ENCODE measurements at regions not wholly inside any gene's neighbourhood (a gene's known extent, or its start where the extent isn't known, plus 50 kb on each side); places are given as distances from the start of the nearest gene placed in this dataset.

DNA sequence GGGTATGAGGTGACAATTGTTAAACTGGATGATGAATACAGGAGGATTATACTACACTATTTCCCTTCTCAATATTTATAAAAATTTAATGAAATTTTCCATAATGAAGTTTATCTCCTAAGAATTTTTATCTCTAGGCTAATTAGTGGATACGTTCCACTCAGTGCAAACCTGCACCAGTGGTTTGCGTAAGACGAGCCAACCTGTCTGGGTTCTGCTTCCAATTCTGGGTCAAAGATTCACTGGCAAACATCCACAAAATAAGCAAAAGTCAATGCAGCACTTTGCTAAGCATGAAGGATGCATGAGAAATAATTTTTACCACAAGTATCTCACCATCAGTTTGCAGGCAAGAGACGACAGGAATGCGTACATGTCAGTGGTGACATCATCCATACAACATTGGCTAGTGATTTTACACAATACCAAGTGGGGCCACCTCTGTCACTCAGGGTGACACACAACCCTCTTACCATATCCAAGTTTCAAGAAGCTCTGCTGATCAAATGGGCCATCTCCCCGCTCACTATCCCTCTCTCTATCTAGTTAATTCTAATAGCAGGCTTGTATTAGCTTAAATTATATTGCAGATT lies 51.7 kb downstream of the FAM50B start:
- TF ChIP-seq, protein P1, sequence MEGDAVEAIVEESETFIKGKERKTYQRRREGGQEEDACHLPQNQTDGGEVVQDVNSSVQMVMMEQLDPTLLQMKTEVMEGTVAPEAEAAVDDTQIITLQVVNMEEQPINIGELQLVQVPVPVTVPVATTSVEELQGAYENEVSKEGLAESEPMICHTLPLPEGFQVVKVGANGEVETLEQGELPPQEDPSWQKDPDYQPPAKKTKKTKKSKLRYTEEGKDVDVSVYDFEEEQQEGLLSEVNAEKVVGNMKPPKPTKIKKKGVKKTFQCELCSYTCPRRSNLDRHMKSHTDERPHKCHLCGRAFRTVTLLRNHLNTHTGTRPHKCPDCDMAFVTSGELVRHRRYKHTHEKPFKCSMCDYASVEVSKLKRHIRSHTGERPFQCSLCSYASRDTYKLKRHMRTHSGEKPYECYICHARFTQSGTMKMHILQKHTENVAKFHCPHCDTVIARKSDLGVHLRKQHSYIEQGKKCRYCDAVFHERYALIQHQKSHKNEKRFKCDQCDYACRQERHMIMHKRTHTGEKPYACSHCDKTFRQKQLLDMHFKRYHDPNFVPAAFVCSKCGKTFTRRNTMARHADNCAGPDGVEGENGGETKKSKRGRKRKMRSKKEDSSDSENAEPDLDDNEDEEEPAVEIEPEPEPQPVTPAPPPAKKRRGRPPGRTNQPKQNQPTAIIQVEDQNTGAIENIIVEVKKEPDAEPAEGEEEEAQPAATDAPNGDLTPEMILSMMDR (IDR thresholded peaks at IDR 0.05; ENCODE audit: insufficient read depth, missing control alignments) = no peak
- FAIRE-seq (no peak), DNase-seq (ENCODE audit: insufficient read length, low spot score) (no peak)

DNA sequence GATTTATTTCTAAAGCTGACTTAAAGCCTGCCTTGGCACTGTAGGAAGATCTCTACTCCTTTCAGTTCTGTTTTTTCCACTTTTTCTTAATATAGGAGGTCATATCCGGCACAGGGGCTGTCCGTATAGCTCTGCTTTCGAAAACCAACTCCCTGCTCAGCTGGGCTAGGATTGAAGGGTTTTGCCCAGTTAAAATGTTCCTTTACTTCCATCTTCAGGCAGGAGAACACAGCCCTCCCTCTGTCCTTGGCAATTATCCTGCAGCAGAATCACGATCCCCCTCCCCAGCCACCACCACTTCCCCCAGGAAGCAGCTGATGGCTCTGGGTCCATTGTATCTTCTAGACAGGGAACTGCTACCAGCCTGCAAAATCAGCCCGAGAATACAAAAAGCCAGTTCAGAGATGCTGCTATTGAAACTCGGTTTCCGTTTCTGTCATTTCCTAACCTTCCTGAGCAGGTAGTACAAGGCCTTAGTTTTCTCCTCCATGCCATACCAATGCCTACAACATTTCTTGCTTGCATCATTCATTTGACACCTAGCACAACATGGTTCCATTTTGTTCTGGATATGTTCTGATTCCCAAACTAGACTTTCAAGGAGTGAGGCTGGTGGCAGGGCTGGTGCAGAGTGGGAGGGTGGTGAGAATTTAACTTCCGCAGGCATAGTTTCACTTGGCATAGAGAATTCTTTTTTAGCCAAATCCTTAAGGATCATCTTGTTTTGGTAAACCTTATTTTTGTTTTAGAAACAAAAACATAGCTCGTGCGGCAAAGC lies 53.9 kb downstream of the FAM50B start:
- FAIRE-seq (no peak), DNase-seq (ENCODE audit: insufficient read length, low spot score) (no peak)
- TF ChIP-seq, protein P1 (IDR thresholded peaks at IDR 0.05; ENCODE audit: insufficient read depth, missing control alignments) = no peak

DNA sequence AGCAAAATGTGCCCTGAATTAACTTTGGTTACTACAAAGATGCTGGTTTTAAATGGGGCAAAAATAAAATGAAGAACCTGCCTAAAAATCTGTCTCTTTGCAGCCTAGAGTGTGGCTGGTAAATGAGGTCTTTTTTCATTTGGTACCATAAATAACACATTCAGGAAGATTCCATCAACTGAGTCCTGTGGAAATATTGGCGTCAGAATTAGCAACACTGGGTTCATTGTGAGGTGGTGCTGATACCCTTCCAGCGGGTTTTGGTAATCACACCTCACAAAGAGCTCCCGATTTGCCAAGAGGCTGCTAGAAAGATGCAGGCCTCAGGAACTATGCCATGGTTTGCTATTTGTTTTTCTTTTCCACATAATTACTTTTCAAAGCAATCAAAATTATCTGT lies 55.3 kb downstream of the FAM50B start:
- no peak for FAIRE-seq
- TF ChIP-seq, protein P1 (IDR thresholded peaks at IDR 0.05; ENCODE audit: insufficient read depth, missing control alignments) = no peak

DNA sequence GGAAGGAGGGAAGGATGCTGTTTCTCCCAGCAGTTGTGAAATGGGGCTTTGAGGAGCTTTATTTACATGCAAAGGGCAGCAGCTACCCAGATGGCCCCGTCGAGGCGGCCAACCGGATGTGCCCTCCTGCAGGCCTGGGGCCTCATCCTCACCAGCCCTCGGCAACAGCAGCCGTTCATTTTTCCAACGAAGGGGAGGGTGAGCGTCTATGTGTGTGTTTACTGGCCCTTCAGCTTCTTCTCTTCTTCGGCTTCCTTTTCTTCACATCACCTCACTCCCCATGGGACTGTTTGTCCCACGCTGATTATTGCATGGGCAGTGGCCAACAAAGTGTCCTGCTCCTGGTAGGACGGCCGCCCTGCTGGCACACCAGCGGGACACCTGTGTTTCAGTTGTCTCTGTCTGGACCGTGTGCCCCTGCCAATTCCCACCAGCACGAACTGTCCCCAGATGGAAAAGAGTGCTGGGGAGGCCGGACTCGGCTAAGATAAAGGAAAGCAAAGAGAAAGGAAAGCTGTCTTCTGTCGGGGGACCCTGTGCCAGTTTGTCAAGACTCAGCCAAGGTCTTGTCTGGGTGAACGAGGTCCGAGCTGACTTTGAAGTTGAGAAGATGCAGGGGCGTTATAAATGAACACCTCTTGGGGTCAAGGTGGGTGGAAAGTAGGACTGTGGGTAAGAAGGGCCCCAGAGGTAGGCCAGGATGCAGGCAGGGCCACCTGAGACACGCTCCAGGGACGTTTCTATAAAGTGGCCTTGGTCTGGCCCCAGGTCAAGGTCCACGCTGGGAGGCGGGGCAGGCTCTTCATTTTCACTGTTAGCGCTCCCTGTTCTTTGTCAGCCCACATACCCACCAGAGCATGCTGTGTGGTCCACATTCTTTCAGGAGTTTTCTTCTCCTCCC lies 57.0 kb downstream of the FAM50B start:
- TF ChIP-seq, protein P1 (IDR thresholded peaks at IDR 0.05; ENCODE audit: insufficient read depth, missing control alignments) = no peak
- FAIRE-seq (no peak), DNase-seq (ENCODE audit: insufficient read length, low spot score) (no peak)

More for the DNA sequence above, 55.3 kb downstream of the FAM50B start:
- DNase-seq (ENCODE audit: insufficient read length, low spot score) = no peak

DNA sequence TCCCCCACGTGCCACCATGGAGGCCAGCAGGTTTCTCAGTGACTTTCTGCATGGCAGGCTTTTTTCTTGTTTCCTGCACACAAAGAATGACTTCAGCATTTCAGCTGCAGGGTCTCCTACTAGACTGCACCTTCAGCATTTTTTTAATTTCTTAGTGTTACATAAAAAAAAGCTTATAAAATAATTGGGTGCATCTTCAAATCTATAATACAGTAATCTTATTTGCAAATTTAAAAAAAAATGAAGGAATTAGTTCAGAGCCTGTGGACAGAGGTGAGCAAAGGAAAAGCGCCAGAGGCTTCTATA lies 57.6 kb downstream of the FAM50B start:
- TF ChIP-seq, protein P1 (IDR thresholded peaks at IDR 0.05; ENCODE audit: insufficient read depth, missing control alignments) = no peak
- FAIRE-seq (no peak), DNase-seq (ENCODE audit: insufficient read length, low spot score) (no peak)

DNA sequence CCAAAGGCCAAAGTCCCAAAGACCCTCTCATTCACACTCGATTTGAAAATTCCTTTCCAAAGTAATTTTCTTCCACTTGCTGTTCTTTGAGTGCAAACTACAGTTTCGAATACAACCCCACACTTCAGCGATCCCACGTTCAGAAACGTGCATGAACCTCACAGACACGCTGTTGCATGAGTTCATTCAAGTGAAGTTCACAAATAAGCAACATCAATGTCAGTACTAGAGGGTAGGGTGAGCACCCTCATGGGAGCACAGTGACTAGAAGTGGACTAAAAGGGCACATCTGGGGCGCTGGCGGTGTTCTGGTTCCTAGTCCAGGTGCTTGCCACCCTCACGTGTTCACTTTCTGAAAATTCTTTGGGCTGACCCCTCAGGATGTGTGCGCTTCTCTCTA lies 59.0 kb downstream of the FAM50B start:
- no peak for FAIRE-seq
- DNase-seq (ENCODE audit: insufficient read length, low spot score) = no peak
- TF ChIP-seq, protein P1 (IDR thresholded peaks at IDR 0.05; ENCODE audit: insufficient read depth, missing control alignments) = no peak
